K562 (cell line): ENCODE measurements at regions not wholly inside any gene's neighbourhood (a gene's known extent, or its start where the extent isn't known, plus 50 kb on each side); places are given as distances from the start of the nearest gene placed in this dataset.

Source experiments
- ATAC-seq: fragments of 200-7000 bp; cut with Tn5 transposase; 3 replicates; pipeline ENCODE4 v1.9.1; 2020; ENCODE audit warnings: moderate library complexity
- BruUV-seq: library from RNA; stranded (reverse); fragments of 400-500 nt; replicated peaks from 2 replicates; lab custom pipeline; 2021; lab: Mats Ljungman, UMichigan
- CTCF ChIA-PET: fragments of 300-600 bp; formaldehyde crosslinking; extraction: SDS; loops from one replicate; lab custom pipeline; 2021; ENCODE audit warnings: low intra/inter-chr PET ratio; lab: Yijun Ruan, JAX
- POLR2A ChIA-PET: fragments of 300-600, 350-650 bp; sonication (Branson Sonifier 250); formaldehyde crosslinking; extraction: SDS; loops from one replicate; lab custom pipeline; 2021; ENCODE audit warnings: antibody characterized with exemption, inconsistent platforms; lab: Yijun Ruan, JAX
- DNase-seq, 4 experiments: peaks; one replicate each; pipeline versions ENCODE4 v3.0.0 to v3.0.0-alpha.2; 2011 to 2018; ENCODE audit warnings: low spot score in 3 of 4, mixed read lengths in 3 of 4; ENCODE audit errors: extremely low read depth in 1 of 4
- FAIRE-seq: peaks from 2 replicates; lab custom pipeline; 2011; peaks lifted over from hg19 to GRCh38; lab: Jason Lieb, UNC
- H2AFZ ChIP-seq: 2 replicates; pipeline ENCODE4 v1.6.0; 2011; ENCODE audit warnings: low read depth, low read length, control low read depth, inconsistent platforms
- H3K27ac ChIP-seq: fragments of 200-600 bp; 3 replicates; pipeline ENCODE4 v1.8.0; 2011; ENCODE audit warnings: low read depth, mild to moderate bottlenecking, control low read depth, inconsistent platforms, low read length, moderate library complexity, mixed read lengths; ENCODE audit errors: extremely low read depth
- H3K27me3 ChIP-seq, 2 experiments: fragments of 300-600 bp in 1 of 2; 2 replicates in 1 of 2; 3 replicates in 1 of 2; pipeline versions ENCODE4 v1.6.0 to v1.8.0; 2011; ENCODE audit warnings: inconsistent platforms in 2 of 2, low read length in 2 of 2, mild to moderate bottlenecking in 1 of 2, mixed read lengths in 1 of 2, moderate library complexity in 1 of 2; ENCODE audit not compliant: control insufficient read depth in 2 of 2, insufficient read depth in 2 of 2
- H3K36me3 ChIP-seq: fragments of 300-600 bp; 3 replicates; pipeline ENCODE4 v1.8.0; 2011; ENCODE audit warnings: mild to moderate bottlenecking, low read length, inconsistent platforms; ENCODE audit not compliant: control insufficient read depth, insufficient read depth
- H3K4me1 ChIP-seq, 2 experiments: fragments of 200-600 bp in 1 of 2; replicated peaks in 1 of 2; 2 replicates in 1 of 2; 3 replicates in 1 of 2; pipeline versions ENCODE4 v1.5.1 to v1.8.0; 2011; ENCODE audit warnings: inconsistent platforms in 2 of 2, low read length in 2 of 2, mild to moderate bottlenecking in 1 of 2, mixed read lengths in 1 of 2, moderate library complexity in 1 of 2; ENCODE audit not compliant: control insufficient read depth in 2 of 2, insufficient read depth in 2 of 2
- H3K4me2 ChIP-seq: 2 replicates; pipeline ENCODE4 v1.6.1; 2011; ENCODE audit warnings: low read length, control low read depth, inconsistent platforms, mixed read lengths; ENCODE audit not compliant: insufficient read depth
- H3K4me3 ChIP-seq: fragments of 200-600 bp; sonication (generic), shearing (Covaris generic); 2 replicates; pipeline ENCODE4 v1.5.1; 2016; ENCODE audit warnings: control low read depth, inconsistent platforms
- H3K79me2 ChIP-seq: fragments of 200-600 bp; 3 replicates; pipeline ENCODE4 v1.8.0; 2011; ENCODE audit warnings: low read length, inconsistent platforms; ENCODE audit not compliant: control insufficient read depth, insufficient read depth
- H3K9ac ChIP-seq, 2 experiments: 2 replicates each; pipeline versions ENCODE4 v1.6.0 to v1.6.1; 2011; ENCODE audit warnings: low read depth in 2 of 2, low read length in 2 of 2, control low read depth in 1 of 2, inconsistent platforms in 1 of 2, mild to moderate bottlenecking in 1 of 2, mixed read lengths in 1 of 2; ENCODE audit not compliant: insufficient read depth in 1 of 2
- H3K9me1 ChIP-seq: one replicate; pipeline ENCODE4 v1.6.0; 2011; ENCODE audit warnings: inconsistent platforms, mild to moderate bottlenecking, low read length, moderate library complexity; ENCODE audit not compliant: control insufficient read depth, insufficient read depth
- H3K9me3 ChIP-seq: replicated peaks from 2 replicates; pipeline ENCODE4 v1.5.1; 2011; ENCODE audit warnings: low read depth, low read length, inconsistent platforms; ENCODE audit not compliant: control insufficient read depth, insufficient read depth
- H4K20me1 ChIP-seq: replicated peaks from 2 replicates; pipeline ENCODE4 v1.6.1; 2011; ENCODE audit warnings: low read length, inconsistent platforms, mixed read lengths; ENCODE audit not compliant: control insufficient read depth, insufficient read depth
- ETV5 ChIP-seq: sonication (generic); formaldehyde crosslinking; IDR thresholded peaks from 2 replicates; pipeline ENCODE4 v1.4.0; 2020; ENCODE audit warnings: low read depth, mild to moderate bottlenecking, missing genetic modification reagents
- HDAC1 ChIP-seq, 2 experiments: fragments of 450-650 bp; IDR thresholded peaks; 2 replicates each; pipeline ENCODE4 v1.6.1; 2016 to 2017; ENCODE audit warnings: inconsistent platforms in 1 of 2, mild to moderate bottlenecking in 1 of 2, moderate library complexity in 1 of 2
- HMGN3 ChIP-seq: IDR thresholded peaks from 2 replicates; pipeline ENCODE4 v1.6.1; 2011; ENCODE audit warnings: borderline replicate concordance, low read depth, mild to moderate bottlenecking, mixed read lengths, low read length; ENCODE audit not compliant: insufficient read length; ENCODE audit errors: extremely low read depth
- NR2C1 ChIP-seq, 2 experiments: fragments of 450-650 bp; IDR thresholded peaks; 2 replicates each; pipeline ENCODE4 v1.6.1; 2017; ENCODE audit warnings: mild to moderate bottlenecking in 2 of 2, antibody characterized with exemption in 1 of 2, inconsistent platforms in 1 of 2, missing compliant biosample characterization in 1 of 2, missing genetic modification characterization in 1 of 2
- PHF8 ChIP-seq: fragments of 200-600 bp; sonication (generic); IDR thresholded peaks from 2 replicates; pipeline ENCODE4 v1.6.1; 2012; ENCODE audit warnings: mixed run types, mild to moderate bottlenecking, inconsistent platforms, low read length, moderate library complexity, borderline replicate concordance
- WGBS: fragments of 100-300 bp; shearing (Covaris generic); methylation state at CpG from one replicate; pipeline ENCODE4 v1.1.6; 2016; ENCODE audit warnings: low coverage, mixed read lengths; ENCODE audit not compliant: insufficient coverage; ENCODE audit errors: missing lambda C conversion rate; 5-methylcytosine and 5-hydroxymethylcytosine counted together
- in situ Hi-C: fragments of 300-500 bp; cut with MboI; formaldehyde crosslinking; loops from 4 replicates; pipeline ENCODE4 v1.15.0; 2018; ENCODE audit warnings: inconsistent platforms, mixed read lengths
- intact Hi-C: fragments of 100-400 bp; cut with micrococcal nuclease; formaldehyde crosslinking; loops from 2 replicates; pipeline ENCODE4 v1.14.2; 2022

DNA sequence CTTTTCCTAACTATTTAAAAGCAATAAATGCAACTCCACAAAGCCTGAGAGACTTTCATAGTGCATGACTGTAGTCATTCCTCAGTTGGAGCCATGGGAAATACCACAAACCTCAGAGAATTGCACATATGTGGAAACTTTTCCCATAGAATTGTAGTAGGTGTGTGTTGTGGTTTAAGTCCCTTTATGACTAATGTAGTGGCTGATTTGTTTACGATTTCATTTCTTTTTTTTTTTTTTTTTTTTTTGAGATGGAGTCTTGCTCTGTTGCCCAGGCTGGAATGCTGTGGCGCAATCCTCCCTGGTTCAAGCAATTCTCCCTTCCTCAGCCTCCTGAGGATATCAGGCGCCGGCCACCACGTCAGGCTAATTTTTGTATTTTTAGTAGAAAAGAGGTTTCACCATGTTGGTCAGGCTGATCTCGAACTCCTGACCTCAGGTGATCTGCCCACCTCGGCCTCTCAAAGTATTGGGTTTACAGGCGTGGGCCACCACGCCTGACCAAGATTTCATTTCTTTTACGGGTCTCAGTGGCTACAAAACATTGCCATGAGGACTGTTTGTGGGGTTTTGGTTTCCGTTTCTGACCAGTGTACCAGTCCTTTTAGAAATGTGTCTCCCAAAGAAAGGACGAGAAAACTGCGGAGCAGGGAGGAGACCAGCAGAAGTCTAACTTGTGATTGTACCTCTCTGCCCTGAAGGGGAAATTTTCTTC is 212.1 kb upstream of the MARCKS start:
- POLR2A ChIA-PET: no interaction called here
- TF ChIP-seq ETV5 (CRISPR knock-in tag): no peak
- TF ChIP-seq NR2C1 (IDR thresholded peaks at IDR 0.05): no peak
- TF ChIP-seq NR2C1 (tag; IDR thresholded peaks at IDR 0.05): no peak
- no peak for TF ChIP-seq HMGN3
- TF ChIP-seq PHF8: no peak
- intact Hi-C loops (no loop called here), in situ Hi-C loops (no loop called here)
- no peaks in the 10 kb centered on the region for H3K9me3 ChIP-seq
- no peaks in the 10 kb centered on the region for H3K79me2 ChIP-seq
- ATAC-seq (no peak), FAIRE-seq (no peak), DNase-seq (no peak)
- no peak overlapping the region for H3K4me2 ChIP-seq
- no TSS peak for BruUV-seq
- no peak overlapping the region for H3K9ac ChIP-seq
- peaks cover 0 to 8% of the 10 kb centered on the region in 2 experiments; a peak in 2 of 5 replicates for H3K4me1 ChIP-seq
- H2AFZ ChIP-seq: no peak overlapping the region
- no peaks in the 10 kb centered on the region for H3K36me3 ChIP-seq
- no peaks in the 10 kb centered on the region for H3K9me1 ChIP-seq
- CTCF ChIA-PET: no interaction called here
- no peaks in the 10 kb centered on the region for H4K20me1 ChIP-seq
- no peak overlapping the region for H3K4me3 ChIP-seq
- H3K27ac ChIP-seq: no peak overlapping the region
- no peaks in the 10 kb centered on the region; a peak in 1 of 5 replicates for H3K27me3 ChIP-seq
- under 1% methylated on average over 11 of the region's 13 CpGs for WGBS

- DNase-seq: no peak
- TF ChIP-seq HDAC1 (IDR thresholded peaks at IDR 0.05): no peak
- H3K9ac ChIP-seq: no peak overlapping the region
- H3K9me3 ChIP-seq: no peaks in the 10 kb centered on the region
- peaks cover 0 to 8% of the 10 kb centered on the region in 2 experiments; a peak in 2 of 5 replicates for H3K4me1 ChIP-seq
- H2AFZ ChIP-seq: no peak overlapping the region
- in situ Hi-C loops (no loop called here), intact Hi-C loops (no loop called here)
- no peak overlapping the region for H3K4me3 ChIP-seq
- FAIRE-seq: no peak
- POLR2A ChIA-PET: no interaction called here
- H3K36me3 ChIP-seq: no peaks in the 10 kb centered on the region
- H4K20me1 ChIP-seq: no peaks in the 10 kb centered on the region
- H3K79me2 ChIP-seq: no peaks in the 10 kb centered on the region
- ATAC-seq: no peak
- H3K9me1 ChIP-seq: no peaks in the 10 kb centered on the region
- H3K4me2 ChIP-seq: no peak overlapping the region
- no peaks in the 10 kb centered on the region; a peak in 1 of 5 replicates for H3K27me3 ChIP-seq
- WGBS: 8% methylated on average over 4 of the region's 4 CpGs
- CTCF ChIA-PET: no interaction called here
- BruUV-seq: no TSS peak
- no peak overlapping the region for H3K27ac ChIP-seq
These were observed 211.6 kb upstream of the MARCKS start for GRCh38 chr6:113645576-113645970.
